Parathyroid adenoma (tissue), 2 donors: ENCODE measurements at regions not wholly inside any gene's neighbourhood (a gene's known extent, or its start where the extent isn't known, plus 50 kb on each side); places are given as distances from the start of the nearest gene placed in this dataset.
"Not testable (repeated sequence)": the region's sequence is repeated elsewhere in the genome, so short reads cannot be mapped to it uniquely, and the experiment has no call there.

Experiments
- H2AFZ ChIP-seq: fragments of 300-600 bp; sonication (generic); one replicate; pipeline ENCODE4 v1.7.0; 2017; ENCODE audit warnings: antibody characterized with exemption, mild to moderate bottlenecking
- H3K27ac ChIP-seq: fragments of 300-600 bp; sonication (generic); one replicate; pipeline ENCODE4 v1.7.0; 2017
- H3K27me3 ChIP-seq: fragments of 300-600 bp; sonication (generic); one replicate; pipeline ENCODE4 v1.7.0; 2017; ENCODE audit warnings: low read length; ENCODE audit not compliant: control insufficient read depth, insufficient read depth
- H3K36me3 ChIP-seq: fragments of 300-600 bp; sonication (generic); one replicate; pipeline ENCODE4 v1.7.0; 2017; ENCODE audit warnings: low read length; ENCODE audit not compliant: control insufficient read depth, insufficient read depth
- H3K4me1 ChIP-seq: fragments of 300-600 bp; sonication (generic); one replicate; pipeline ENCODE4 v1.7.0; 2017; ENCODE audit warnings: control low read depth
- H3K4me2 ChIP-seq: fragments of 300-600 bp; sonication (generic); one replicate; pipeline ENCODE4 v1.7.0; 2017; ENCODE audit warnings: low read length
- H3K4me3 ChIP-seq: fragments of 300-600 bp; sonication (generic); one replicate; pipeline ENCODE4 v1.7.0; 2017; ENCODE audit warnings: low read depth, low read length
- H3K79me2 ChIP-seq: fragments of 300-600 bp; sonication (generic); one replicate; pipeline ENCODE4 v1.7.0; 2017; ENCODE audit warnings: control low read depth
- H3K9ac ChIP-seq: fragments of 300-600 bp; sonication (generic); one replicate; pipeline ENCODE4 v1.7.0; 2017; ENCODE audit warnings: mild to moderate bottlenecking
- H3K9me3 ChIP-seq: fragments of 300-600 bp; sonication (generic); one replicate; pipeline ENCODE4 v1.7.0; 2017; ENCODE audit warnings: low read length; ENCODE audit not compliant: control insufficient read depth
- CTCF ChIP-seq: fragments of 300-600 bp; sonication (generic); IDR thresholded peaks from one replicate; pipeline ENCODE4 v1.7.0; 2017; ENCODE audit warnings: antibody characterized with exemption, mild to moderate bottlenecking
- donor health status: primary hyperparathyroidism.

- H3K27ac ChIP-seq, H3K9ac ChIP-seq, H3K9me3 ChIP-seq, H3K36me3 ChIP-seq, H3K4me3 ChIP-seq, H3K79me2 ChIP-seq, H3K27me3 ChIP-seq, H3K4me2 ChIP-seq, H2AFZ ChIP-seq, H3K4me1 ChIP-seq: not testable (repeated sequence)
Observed at GRCh38 chr20:30556797-30557196, 700.7 kb upstream of the DEFB115 start.

- H3K27ac ChIP-seq, H3K4me3 ChIP-seq, H3K27me3 ChIP-seq, H2AFZ ChIP-seq, H3K4me2 ChIP-seq, H3K36me3 ChIP-seq, H3K79me2 ChIP-seq, H3K4me1 ChIP-seq, H3K9ac ChIP-seq, H3K9me3 ChIP-seq: not testable (repeated sequence)
Observed at GRCh38 chr20:30565086-30565485, 692.4 kb upstream of the DEFB115 start.

- H3K27ac ChIP-seq, H3K4me2 ChIP-seq, H3K9ac ChIP-seq, H3K36me3 ChIP-seq, H3K4me3 ChIP-seq, H3K27me3 ChIP-seq, H3K9me3 ChIP-seq, H3K79me2 ChIP-seq, H2AFZ ChIP-seq, H3K4me1 ChIP-seq: not testable (repeated sequence)
Observed at GRCh38 chr20:30569867-30570266, 687.6 kb upstream of the DEFB115 start.

GRCh38 chr20:30570622-30571021 is 686.8 kb upstream of the DEFB115 start:
- not testable (repeated sequence) for H2AFZ ChIP-seq, H3K27ac ChIP-seq, H3K9ac ChIP-seq, H3K4me1 ChIP-seq, H3K4me3 ChIP-seq, H3K36me3 ChIP-seq, H3K79me2 ChIP-seq, H3K4me2 ChIP-seq, H3K27me3 ChIP-seq, H3K9me3 ChIP-seq

- not testable (repeated sequence) for H2AFZ ChIP-seq, H3K27ac ChIP-seq, H3K9ac ChIP-seq, H3K4me1 ChIP-seq, H3K4me2 ChIP-seq, H3K27me3 ChIP-seq, H3K36me3 ChIP-seq, H3K79me2 ChIP-seq, H3K4me3 ChIP-seq, H3K9me3 ChIP-seq
Observed at GRCh38 chr20:30574337-30574736, 683.1 kb upstream of the DEFB115 start.

GRCh38 chr20:30579069-30579468 is 678.4 kb upstream of the DEFB115 start:
- H3K27ac ChIP-seq, H3K27me3 ChIP-seq, H2AFZ ChIP-seq, H3K79me2 ChIP-seq, H3K9ac ChIP-seq, H3K4me1 ChIP-seq, H3K4me3 ChIP-seq, H3K4me2 ChIP-seq, H3K9me3 ChIP-seq, H3K36me3 ChIP-seq: not testable (repeated sequence)

GRCh38 chr20:30579824-30580438 is 677.5 kb upstream of the DEFB115 start:
- not testable (repeated sequence) for H3K4me1 ChIP-seq, H3K27me3 ChIP-seq, H3K36me3 ChIP-seq, H3K79me2 ChIP-seq, H3K9me3 ChIP-seq, H3K9ac ChIP-seq
- Histone ChIP-seq H3K27ac (peak overlapping the region; percentile 40), H3K4me2 (peak overlapping the region; percentile 61), H3K4me3 (peak overlapping the region; percentile 59), H2AFZ (peak overlapping the region; percentile 84)

GRCh38 chr20:30581839-30582238 is 675.6 kb upstream of the DEFB115 start:
- H3K27ac ChIP-seq, H3K9me3 ChIP-seq, H3K27me3 ChIP-seq, H3K36me3 ChIP-seq, H3K79me2 ChIP-seq, H3K4me1 ChIP-seq, H3K4me3 ChIP-seq, H3K4me2 ChIP-seq, H3K9ac ChIP-seq, H2AFZ ChIP-seq: not testable (repeated sequence)
- TF ChIP-seq CTCF, result peak; percentile 17

GRCh38 chr20:30584403-30584802 is 673.1 kb upstream of the DEFB115 start:
- H3K4me2 ChIP-seq, H3K4me3 ChIP-seq, H3K79me2 ChIP-seq, H3K27me3 ChIP-seq, H3K27ac ChIP-seq, H3K4me1 ChIP-seq, H3K9me3 ChIP-seq, H3K36me3 ChIP-seq, H3K9ac ChIP-seq: not testable (repeated sequence)
- peak overlapping the region; percentile 98 for H2AFZ ChIP-seq
